Stimulated activated CD4-positive, alpha-beta T cell treated with anti-CD3 and anti-CD28 coated beads, Interleukin-12 subunit alpha, Interleukin-12 subunit beta, amount 100 ng/mL, for 48 hours (primary cell): ENCODE measurements at regions not wholly inside any gene's neighbourhood (a gene's known extent, or its start where the extent isn't known, plus 50 kb on each side); places are given as distances from the start of the nearest gene placed in this dataset.
"Not testable (repeated sequence)": the region's sequence is repeated elsewhere in the genome, so short reads cannot be mapped to it uniquely, and the experiment has no call there.

Experiments
- DNase-seq, 3 donors: peaks; one replicate each; pipeline ENCODE4 v3.0.0-alpha.2; 2020; ENCODE audit warnings: low read depth in 2 of 3, low spot score in 1 of 3

- no peak for DNase-seq
Measured at GRCh38 chr7:113263749-113264148, 145.4 kb upstream of the SMIM30 start.

DNA sequence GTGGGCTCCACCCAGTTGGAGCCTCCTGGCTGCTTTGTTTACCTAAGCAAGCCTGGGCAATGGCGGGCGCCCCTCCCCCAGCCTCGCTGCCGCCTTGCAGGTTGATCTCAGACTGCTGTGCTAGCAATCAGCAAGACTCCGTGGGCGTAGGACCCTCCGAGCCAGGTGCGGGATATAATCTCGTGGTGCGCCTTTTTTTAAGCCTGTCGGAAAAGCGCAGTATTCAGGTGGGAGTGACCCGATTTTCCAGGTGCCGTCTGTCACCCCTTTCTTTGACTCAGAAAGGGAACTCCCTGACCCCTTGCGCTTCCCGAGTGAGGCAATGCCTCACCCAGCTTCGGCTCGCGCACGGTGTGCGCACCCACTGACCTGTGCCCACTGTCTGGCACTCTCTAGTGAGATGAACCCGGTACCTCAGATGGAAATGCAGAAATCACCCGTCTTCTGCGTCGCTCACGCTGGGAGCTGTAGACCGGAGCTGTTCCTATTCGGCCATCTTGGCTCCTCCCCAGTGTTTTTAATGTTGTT, 144.9 kb upstream of the SMIM30 start:
- DNase-seq, result not testable (repeated sequence)

- DNase-seq, result no peak
Measured at GRCh38 chr7:113256883-113257531, 138.7 kb upstream of the SMIM30 start.

DNA sequence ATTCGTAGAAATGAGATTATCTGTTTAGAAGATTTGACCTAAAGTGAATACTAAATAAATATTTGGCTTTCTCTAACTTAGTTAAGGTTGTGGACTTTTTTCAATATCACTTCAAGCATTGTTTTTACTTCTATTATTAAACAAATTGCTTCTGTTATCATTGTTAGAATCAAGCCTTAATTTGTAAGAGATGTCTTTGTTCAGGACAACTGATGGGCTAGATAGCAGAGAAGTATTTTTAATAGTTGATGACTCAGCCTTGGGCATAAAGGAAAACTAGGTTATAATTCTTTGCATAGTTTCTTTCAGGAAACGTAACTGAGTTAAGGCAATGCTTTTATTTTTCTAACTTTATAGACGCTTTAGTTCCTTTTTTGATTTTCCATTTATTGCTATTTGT, 128.8 kb upstream of the SMIM30 start:
- DNase-seq, result no peak

DNA sequence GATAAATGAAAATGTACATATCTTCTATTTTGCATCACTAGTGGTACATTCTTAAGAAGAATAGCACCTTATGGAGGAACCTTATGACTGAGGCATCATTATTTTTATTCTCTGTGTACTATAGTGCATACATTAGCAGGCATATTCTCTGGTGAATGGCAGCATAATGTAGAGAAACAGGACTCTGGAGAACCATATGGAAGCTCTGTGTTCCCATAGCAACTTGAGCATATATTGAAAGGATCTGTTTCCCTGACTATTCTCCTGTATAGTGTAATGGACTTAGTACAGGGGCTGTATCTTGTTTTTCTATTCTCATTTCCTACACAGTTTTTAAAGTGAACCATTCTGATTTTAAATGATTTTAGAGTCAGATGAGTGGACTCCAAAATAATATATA, 128.4 kb upstream of the SMIM30 start:
- no peak for DNase-seq

DNA sequence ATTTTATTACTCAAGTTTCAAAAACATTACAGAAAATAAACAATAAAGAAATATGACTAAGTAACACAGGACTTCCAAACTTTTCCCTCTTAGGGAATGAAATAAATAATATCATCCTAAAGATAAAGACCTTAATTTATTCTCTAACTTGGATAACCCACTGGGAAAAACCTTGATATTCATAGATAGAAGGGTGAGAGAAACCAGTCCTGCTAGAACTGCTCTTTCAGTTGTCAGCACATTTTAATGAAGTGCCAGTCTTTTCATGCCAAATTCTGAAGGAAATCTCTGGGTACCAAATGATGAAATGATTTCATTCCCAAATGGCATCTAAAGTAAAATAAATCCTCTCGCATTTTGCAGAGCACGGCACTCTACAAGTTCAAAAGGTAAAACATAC, 114.5 kb upstream of the SMIM30 start:
- no peak for DNase-seq

DNA sequence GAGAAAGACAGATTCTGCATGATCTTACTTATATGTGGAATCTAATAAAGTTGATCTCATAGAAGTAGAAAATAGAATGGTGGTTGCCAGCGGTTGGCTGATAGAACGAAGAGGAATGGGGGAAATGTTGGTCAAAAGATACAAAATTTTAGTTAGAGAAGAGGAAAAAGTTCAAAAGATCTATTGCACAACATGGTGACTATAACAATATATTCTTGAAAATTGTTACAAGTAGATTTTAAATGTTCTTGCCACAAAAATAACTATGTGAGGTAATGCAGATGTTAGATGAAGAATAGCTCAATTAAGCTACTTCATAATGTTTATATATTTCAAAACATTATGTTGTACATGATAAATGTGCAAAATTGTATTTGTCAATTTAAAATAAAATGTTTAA, 112.3 kb upstream of the SMIM30 start:
- DNase-seq, result no peak

DNA sequence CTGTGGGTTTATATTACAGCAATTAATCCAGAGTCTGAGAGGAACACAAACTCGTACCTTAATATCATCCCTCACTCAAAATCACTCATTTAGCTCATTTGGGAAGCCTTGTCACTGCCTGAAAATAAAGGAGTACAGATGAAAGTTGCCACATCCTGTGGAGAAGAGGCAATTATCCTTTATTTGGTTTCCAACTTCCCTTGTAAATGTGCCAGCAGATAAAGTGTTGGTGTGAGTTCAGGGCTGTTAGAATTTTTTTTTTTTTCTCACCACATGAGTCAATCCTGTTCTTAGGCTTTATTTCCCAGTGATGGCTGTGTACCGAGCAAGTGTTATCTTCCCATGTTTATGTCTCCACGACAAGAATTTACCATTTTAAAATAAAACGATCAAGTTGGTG, 99.0 kb upstream of the SMIM30 start:
- no peak for DNase-seq

DNA sequence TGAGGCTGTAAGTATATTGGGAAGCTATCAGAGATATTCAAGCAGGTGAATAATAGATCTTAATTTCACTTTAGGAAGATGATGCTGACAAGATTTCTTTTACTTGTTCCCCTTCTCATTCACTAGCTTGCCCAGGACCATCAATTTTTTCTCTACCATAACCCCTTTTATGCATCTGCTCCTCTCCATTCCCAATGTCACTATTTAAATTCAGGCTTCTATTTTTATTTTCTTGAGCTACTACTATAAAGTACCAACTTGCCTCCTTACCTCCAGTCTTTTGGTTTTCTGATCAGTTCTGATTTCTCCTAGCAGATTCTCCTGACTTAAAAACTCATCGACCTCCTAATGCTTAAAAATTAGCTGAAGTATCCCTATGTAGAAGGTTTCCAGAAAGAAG, 97.7 kb upstream of the SMIM30 start:
- no peak for DNase-seq

GRCh38 chr7:113209449-113210203, 91.3 kb upstream of the SMIM30 start:
- no peak for DNase-seq

GRCh38 chr7:113207931-113208330, 89.6 kb upstream of the SMIM30 start:
- no peak for DNase-seq

DNA sequence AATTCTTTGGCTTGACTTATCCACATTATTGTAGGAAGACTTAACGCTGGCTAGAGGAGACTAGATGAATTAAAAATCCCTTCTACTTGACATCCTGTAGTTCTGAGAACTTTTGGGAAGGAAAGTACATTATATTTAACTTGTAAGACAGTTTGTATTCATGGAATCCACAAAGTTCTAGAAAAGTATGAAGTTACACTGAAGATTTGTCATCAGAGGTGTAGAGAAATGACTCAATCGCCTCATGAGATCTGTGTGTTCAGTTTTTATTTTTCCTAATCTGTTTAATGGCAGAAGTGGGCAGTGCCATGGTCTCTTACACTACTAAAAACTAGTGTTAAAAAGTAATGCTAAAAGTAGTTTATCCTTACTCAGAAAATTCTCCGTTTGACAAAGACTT, 89.1 kb upstream of the SMIM30 start:
- DNase-seq, result no peak

- DNase-seq, result no peak
Measured at GRCh38 chr7:113204415-113204814, 86.1 kb upstream of the SMIM30 start.

DNA sequence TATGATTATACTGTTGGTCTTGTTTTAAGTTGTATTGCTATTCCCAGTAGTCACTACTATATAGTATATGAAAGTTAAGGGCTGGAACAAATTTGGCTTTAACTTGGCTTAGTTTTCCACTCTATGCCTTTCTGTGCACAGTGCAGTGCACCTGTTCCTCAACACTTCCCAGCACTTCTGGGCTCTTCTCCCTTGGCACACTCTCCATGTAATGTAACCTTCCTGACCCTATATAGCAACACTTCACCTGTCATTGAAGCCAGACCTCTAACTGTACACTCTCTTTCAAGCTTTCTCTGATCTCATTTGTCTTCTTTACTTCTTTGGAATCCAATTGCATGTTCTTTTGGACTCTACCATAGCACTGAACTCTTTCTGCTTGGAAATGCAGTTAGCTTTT, 83.9 kb upstream of the SMIM30 start:
- DNase-seq, result no peak

GRCh38 chr7:113200281-113200680, 81.9 kb upstream of the SMIM30 start:
- DNase-seq, result no peak

DNA sequence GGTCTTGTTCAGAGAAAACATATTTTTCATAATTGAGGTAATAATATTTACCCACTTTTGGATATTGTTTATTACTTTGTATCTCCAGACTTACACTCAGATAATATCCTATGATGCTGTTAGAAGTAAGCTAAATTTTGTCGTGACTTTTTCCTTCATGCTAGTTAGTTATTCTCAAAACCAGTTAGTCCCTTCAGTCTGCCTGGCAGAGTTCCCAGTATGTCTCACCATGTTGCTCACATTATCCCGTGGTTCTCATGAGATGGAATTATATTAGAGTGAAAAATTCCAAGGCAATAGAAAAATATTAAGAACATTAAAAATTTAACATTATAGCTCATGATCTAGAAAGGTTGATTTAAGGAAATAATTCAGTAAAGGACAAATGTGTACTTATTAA, 81.5 kb upstream of the SMIM30 start:
- DNase-seq, result no peak

GRCh38 chr7:113199136-113199535, 80.8 kb upstream of the SMIM30 start:
- DNase-seq, result no peak

DNA sequence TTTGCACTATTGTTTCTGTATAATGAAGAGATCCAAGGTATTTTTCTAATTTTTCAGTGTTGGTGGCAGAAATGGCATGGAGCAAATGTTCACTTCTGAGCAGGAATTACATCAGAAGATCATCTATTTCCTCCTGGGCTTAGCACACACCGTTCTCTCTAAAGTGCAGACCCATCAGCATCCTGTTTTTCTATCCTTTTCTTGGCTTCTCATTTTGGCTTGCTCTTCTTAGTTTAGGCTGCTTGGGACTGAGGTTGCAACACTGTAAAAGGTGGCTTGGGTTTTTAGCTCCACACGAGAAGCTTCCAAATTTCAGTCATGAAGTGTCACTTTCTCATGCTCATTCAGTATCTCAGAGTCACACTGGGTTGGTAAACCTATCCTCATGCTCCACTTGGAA, 79.9 kb upstream of the SMIM30 start:
- no peak for DNase-seq

- DNase-seq, result no peak
Measured at GRCh38 chr7:113197274-113197673, 78.9 kb upstream of the SMIM30 start.

- DNase-seq, result no peak
Measured at GRCh38 chr7:113188396-113188795, 70.0 kb upstream of the SMIM30 start.

DNA sequence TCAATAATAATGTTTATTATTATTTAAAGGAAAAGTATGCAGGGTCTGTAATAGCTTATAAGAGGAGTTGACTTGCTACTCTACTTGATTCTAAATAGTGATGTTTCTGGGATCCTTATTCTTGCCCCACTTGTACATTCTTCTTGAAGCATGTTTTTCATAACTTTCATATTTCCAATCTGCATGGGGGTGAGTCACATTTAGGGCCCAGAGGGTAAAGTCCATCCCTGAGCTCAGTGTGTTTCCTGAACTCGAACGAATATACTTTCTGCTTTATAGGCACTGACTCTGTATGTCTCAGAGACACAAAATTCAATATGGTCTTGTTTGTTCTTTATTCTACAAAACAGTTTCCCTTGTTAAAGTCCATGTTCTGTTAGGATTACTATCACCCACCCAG, 61.0 kb upstream of the SMIM30 start:
- DNase-seq, result no peak

DNA sequence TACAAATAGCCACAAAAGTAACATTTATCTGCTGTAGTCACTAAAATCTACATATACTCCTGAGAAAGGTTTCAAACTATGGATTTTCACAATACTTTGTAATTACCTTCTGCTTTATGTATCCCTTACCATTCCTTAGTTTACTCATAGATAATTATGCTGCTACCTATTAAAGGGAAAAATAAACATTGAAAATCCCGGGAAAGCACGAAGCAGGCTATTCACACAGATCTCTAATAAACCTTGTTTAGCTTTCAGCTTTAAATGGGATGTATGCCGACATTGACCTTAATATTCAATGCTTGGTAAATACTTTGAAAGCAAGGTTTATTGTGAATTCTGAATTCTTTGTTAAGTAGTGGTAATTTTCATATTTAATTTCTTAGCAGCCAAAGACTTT, 58.5 kb upstream of the SMIM30 start:
- DNase-seq, result no peak

GRCh38 chr7:113176180-113176579, 57.8 kb upstream of the SMIM30 start:
- not testable (repeated sequence) for DNase-seq
